Keratinocyte (primary cell): ENCODE measurements at regions not wholly inside any gene's neighbourhood (a gene's known extent, or its start where the extent isn't known, plus 50 kb on each side); places are given as distances from the start of the nearest gene placed in this dataset.

Experiments used
- DNase-seq: peaks from one replicate; pipeline ENCODE4 v3.0.0-alpha.2; 2011; ENCODE audit warnings: low read depth, missing footprints, low spot score
- FAIRE-seq: peaks from 2 replicates; lab custom pipeline; 2011; peaks lifted over from hg19 to GRCh38; lab: Jason Lieb, UNC
- H2AFZ ChIP-seq: 2 replicates; pipeline ENCODE4 v1.6.0; 2012; ENCODE audit warnings: low read length, control low read depth, inconsistent platforms; ENCODE audit not compliant: control insufficient read depth
- H3K27ac ChIP-seq: 2 replicates; pipeline ENCODE4 v1.5.1; 2011; ENCODE audit warnings: low read length; ENCODE audit not compliant: control insufficient read depth, insufficient read depth
- H3K27me3 ChIP-seq: 3 replicates; pipeline ENCODE4 v1.6.0; 2011; ENCODE audit warnings: low read length; ENCODE audit not compliant: control insufficient read depth, insufficient read depth; ENCODE audit errors: extremely low read depth
- H3K36me3 ChIP-seq, 2 experiments: 2 replicates in 1 of 2; 3 replicates in 1 of 2; pipeline ENCODE4 v1.5.1; 2011; ENCODE audit warnings: low read length in 2 of 2, mild to moderate bottlenecking in 1 of 2; ENCODE audit not compliant: control insufficient read depth in 2 of 2, insufficient read depth in 2 of 2; ENCODE audit errors: extremely low read depth in 1 of 2
- H3K4me1 ChIP-seq: 3 replicates; pipeline ENCODE4 v1.5.1; 2011; ENCODE audit warnings: low read length; ENCODE audit not compliant: control insufficient read depth, insufficient read depth; ENCODE audit errors: extremely low read depth
- H3K4me2 ChIP-seq: 3 replicates; pipeline ENCODE4 v1.6.0; 2011; ENCODE audit warnings: low read depth, low read length; ENCODE audit not compliant: control insufficient read depth, insufficient read depth; ENCODE audit errors: extremely low read depth
- H3K4me3 ChIP-seq, 3 experiments: fragments of 200-600 bp in 1 of 3; sonication (generic) in 1 of 3; 2 replicates in 2 of 3; 3 replicates in 1 of 3; pipeline ENCODE4 v1.5.1; 2011 to 2016; ENCODE audit warnings: low read length in 3 of 3, mild to moderate bottlenecking in 3 of 3, control low read depth in 2 of 3, inconsistent platforms in 1 of 3, low read depth in 1 of 3, mixed read lengths in 1 of 3, mixed run types in 1 of 3, moderate library complexity in 1 of 3; ENCODE audit not compliant: control insufficient read depth in 2 of 3, insufficient read depth in 2 of 3; ENCODE audit errors: extremely low read depth in 1 of 3
- H3K79me2 ChIP-seq: 2 replicates; pipeline ENCODE4 v1.6.0; 2012; ENCODE audit warnings: low read length; ENCODE audit not compliant: control insufficient read depth, insufficient read depth
- H3K9ac ChIP-seq: 3 replicates; pipeline ENCODE4 v1.6.0; 2011; ENCODE audit warnings: low read length; ENCODE audit not compliant: control insufficient read depth, insufficient read depth; ENCODE audit errors: extremely low read depth
- H3K9me1 ChIP-seq: 3 replicates; pipeline ENCODE4 v1.6.0; 2011; ENCODE audit warnings: low read length; ENCODE audit not compliant: control insufficient read depth, insufficient read depth; ENCODE audit errors: extremely low read depth
- H3K9me3 ChIP-seq: 2 replicates; pipeline ENCODE4 v1.5.1; 2012; ENCODE audit warnings: low read depth, low read length; ENCODE audit not compliant: control insufficient read depth
- H4K20me1 ChIP-seq: 3 replicates; pipeline ENCODE4 v1.6.0; 2011; ENCODE audit warnings: low read length; ENCODE audit not compliant: control insufficient read depth, insufficient read depth; ENCODE audit errors: extremely low read depth
- EZH2 ChIP-seq: IDR thresholded peaks from one replicate; pipeline ENCODE4 v1.6.1; 2012; ENCODE audit warnings: inconsistent platforms, mild to moderate bottlenecking, low read length, moderate library complexity
- dilution Hi-C: fragments of 300-500 bp; cut with MboI; formaldehyde crosslinking; loops from one replicate; pipeline ENCODE4 v1.7.0; 2020; ENCODE audit warnings: low sequenced_read_pairs; ENCODE audit not compliant: extremely low pct_ligation_motif_present
- TF ChIP-seq, protein P1 (sequence below), 3 experiments: IDR thresholded peaks in 1 of 3; conservative IDR thresholded peaks in 1 of 3; optimal IDR thresholded peaks in 1 of 3; 2 replicates in 2 of 3; 3 replicates in 1 of 3; pipeline versions ENCODE3 to v1.5.1; 2011; ENCODE audit warnings: low read length in 3 of 3, mild to moderate bottlenecking in 3 of 3, moderate library complexity in 2 of 3, control low read depth in 1 of 3, inconsistent platforms in 1 of 3; ENCODE audit not compliant: insufficient read depth in 2 of 3; ENCODE audit errors: extremely low read depth in 1 of 3

GRCh38 chr18:68504441-68505177 lies 210.3 kb downstream of the TMX3 start:
- Histone ChIP-seq H4K20me1 (no peaks in the 10 kb centered on the region), H3K36me3 (no peaks in the 10 kb centered on the region), H2AFZ (no peak overlapping the region), H3K27me3 (peaks cover 3% of the 10 kb centered on the region), H3K27ac (no peak overlapping the region), H3K79me2 (no peaks in the 10 kb centered on the region), H3K9me3 (no peaks in the 10 kb centered on the region), H3K9me1 (no peaks in the 10 kb centered on the region), H3K4me2 (no peak overlapping the region), H3K4me3 (no peak overlapping the region), H3K9ac (no peak overlapping the region), H3K4me1 (no peaks in the 10 kb centered on the region)
- DNase-seq = no peak
- dilution Hi-C loops = no loop called here
- FAIRE-seq = no peak
- no peak for TF ChIP-seq EZH2
- TF ChIP-seq, protein P1, sequence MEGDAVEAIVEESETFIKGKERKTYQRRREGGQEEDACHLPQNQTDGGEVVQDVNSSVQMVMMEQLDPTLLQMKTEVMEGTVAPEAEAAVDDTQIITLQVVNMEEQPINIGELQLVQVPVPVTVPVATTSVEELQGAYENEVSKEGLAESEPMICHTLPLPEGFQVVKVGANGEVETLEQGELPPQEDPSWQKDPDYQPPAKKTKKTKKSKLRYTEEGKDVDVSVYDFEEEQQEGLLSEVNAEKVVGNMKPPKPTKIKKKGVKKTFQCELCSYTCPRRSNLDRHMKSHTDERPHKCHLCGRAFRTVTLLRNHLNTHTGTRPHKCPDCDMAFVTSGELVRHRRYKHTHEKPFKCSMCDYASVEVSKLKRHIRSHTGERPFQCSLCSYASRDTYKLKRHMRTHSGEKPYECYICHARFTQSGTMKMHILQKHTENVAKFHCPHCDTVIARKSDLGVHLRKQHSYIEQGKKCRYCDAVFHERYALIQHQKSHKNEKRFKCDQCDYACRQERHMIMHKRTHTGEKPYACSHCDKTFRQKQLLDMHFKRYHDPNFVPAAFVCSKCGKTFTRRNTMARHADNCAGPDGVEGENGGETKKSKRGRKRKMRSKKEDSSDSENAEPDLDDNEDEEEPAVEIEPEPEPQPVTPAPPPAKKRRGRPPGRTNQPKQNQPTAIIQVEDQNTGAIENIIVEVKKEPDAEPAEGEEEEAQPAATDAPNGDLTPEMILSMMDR (optimal IDR thresholded peaks at IDR 0.05 in 1 of 3, IDR thresholded peaks at IDR 0.05 in 1 of 3, conservative IDR thresholded peaks at IDR 0.05 in 1 of 3; ENCODE audit: extremely low read depth in 1 of 3, insufficient read depth in 2 of 3, low read length in 3 of 3) = no peak

DNA sequence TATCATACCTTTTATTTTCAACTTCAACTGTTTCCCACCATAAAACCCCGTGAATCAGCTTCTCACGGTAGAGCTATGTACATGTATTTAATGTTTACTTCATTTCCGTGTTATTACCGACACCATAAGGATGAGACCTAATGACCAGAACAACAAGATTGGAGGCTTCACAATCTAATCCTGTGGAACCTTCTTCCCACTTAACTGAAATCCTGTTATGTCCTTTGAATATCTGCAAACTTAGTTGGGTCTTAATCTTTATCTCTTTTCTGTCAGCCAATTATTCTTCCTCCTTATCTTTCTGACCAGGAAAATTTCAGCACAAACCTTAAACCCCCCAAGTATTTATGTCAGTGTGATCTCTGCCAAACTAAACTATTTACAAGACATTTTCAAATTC lies 214.4 kb downstream of the TMX3 start:
- DNase-seq (no peak), FAIRE-seq (no peak)
- H3K27me3 ChIP-seq = peaks cover 3% of the 10 kb centered on the region
- no peak overlapping the region for H3K27ac ChIP-seq
- no peaks in the 10 kb centered on the region for H3K36me3 ChIP-seq
- H3K4me1 ChIP-seq = no peaks in the 10 kb centered on the region
- H3K4me3 ChIP-seq = no peak overlapping the region
- dilution Hi-C loops = no loop called here
- no peak overlapping the region for H3K4me2 ChIP-seq
- no peaks in the 10 kb centered on the region for H3K9me1 ChIP-seq
- no peak for TF ChIP-seq EZH2
- TF ChIP-seq, protein P1 (optimal IDR thresholded peaks at IDR 0.05 in 1 of 3, IDR thresholded peaks at IDR 0.05 in 1 of 3, conservative IDR thresholded peaks at IDR 0.05 in 1 of 3; ENCODE audit: extremely low read depth in 1 of 3, insufficient read depth in 2 of 3, low read length in 3 of 3) = no peak
- H2AFZ ChIP-seq = no peak overlapping the region
- H3K79me2 ChIP-seq = no peaks in the 10 kb centered on the region
- H4K20me1 ChIP-seq = no peaks in the 10 kb centered on the region
- no peak overlapping the region for H3K9ac ChIP-seq
- no peaks in the 10 kb centered on the region for H3K9me3 ChIP-seq
